ENCODE measurements at regions not wholly inside any gene's neighbourhood (a gene's known extent, or its start where the extent isn't known, plus 50 kb on each side); places are given as distances from the start of the nearest gene placed in this dataset.

GRCh38 chr9:115207003-115207836 is 89.3 kb upstream of the TNC start:
- no peak for DNase-seq (ENCODE audit: extremely low read depth in 1 of 11, low read depth in 9 of 11, low spot score in 4 of 11)

DNA sequence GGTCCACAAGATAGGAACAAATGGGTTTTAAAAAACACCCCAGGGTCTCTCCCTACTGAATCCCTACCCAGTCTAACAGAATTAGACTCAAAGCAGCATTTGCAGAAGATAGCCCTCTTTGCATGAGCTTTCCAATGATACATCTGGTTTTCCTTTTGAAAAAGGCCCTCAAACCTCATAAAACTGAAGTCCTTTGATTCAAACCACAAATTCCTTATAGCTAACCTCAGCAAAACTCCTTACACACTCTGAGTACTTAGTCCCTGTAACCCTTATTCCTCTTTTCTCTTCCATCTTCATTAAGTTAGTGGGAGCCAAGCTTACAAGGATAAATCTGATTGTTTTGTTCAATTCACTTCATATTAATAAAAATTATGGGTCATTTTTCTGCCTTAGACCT is 90.5 kb upstream of the TNC start:
- DNase-seq (ENCODE audit: extremely low read depth in 1 of 11, low read depth in 9 of 11, low spot score in 4 of 11): no peak

DNA sequence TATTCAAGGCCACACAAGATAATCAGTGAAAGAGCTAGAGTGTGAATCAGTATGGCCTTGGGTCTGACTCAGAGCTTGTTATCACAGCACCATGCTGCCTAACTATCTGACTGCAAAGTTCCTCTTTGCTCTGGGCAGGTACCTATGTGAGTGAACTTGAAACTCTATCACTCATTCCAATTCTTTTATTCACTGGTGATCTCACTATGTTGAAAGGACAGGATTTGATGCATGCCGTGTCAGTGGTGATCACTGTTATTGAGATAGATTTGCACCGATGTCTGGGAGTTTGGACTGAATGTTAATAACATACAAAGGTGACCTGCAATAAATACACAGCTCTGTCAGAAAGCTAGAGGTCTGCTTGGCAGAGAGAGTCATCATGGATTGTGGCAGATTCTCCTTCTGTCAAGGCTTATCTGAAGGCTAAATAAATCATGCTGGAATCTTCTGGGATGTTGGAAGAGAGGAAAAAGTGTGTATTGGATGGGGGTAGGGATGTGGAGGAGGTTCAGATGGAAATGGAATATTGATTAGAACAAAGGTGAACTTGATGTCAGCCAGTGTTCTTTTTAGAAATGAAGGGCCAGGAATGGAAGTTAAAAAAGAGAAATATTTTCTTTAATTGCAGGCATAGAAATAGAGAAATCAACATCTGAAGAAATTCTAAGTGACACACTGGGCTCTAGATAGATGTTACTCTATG is 91.8 kb upstream of the TNC start:
- DNase-seq (ENCODE audit: extremely low read depth in 1 of 11, low read depth in 9 of 11, low spot score in 4 of 11): no peak

GRCh38 chr9:115210699-115211098 is 92.7 kb upstream of the TNC start:
- no peak for DNase-seq (ENCODE audit: extremely low read depth in 1 of 11, low read depth in 9 of 11, low spot score in 4 of 11)

GRCh38 chr9:115211413-115212124 is 93.6 kb upstream of the TNC start:
- DNase-seq (ENCODE audit: extremely low read depth in 1 of 11, low read depth in 9 of 11, low spot score in 4 of 11): no peak

DNA sequence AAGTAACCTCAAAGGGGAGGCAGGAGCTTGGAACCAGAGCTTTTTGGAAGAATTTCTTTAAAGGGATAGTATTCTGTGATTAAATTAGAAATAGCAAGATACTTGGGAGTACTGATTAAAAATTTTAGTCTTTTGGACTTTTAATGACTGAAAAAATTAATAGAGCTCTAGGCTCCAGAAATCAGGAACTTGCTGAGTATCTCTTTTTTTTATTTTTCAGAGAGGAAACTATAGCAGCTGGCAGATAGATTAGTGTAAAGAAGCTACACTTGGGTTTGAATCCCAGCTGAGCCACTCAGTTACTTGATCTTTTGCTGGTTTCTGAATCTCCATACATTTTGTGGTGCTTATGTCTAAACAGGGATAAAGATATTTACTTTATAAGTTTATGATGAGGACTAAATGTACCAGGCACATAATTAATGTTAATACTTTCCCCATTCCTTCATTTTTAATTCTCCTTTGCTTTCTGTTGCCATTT is 94.2 kb upstream of the TNC start:
- no peak for DNase-seq (ENCODE audit: extremely low read depth in 1 of 11, low read depth in 9 of 11, low spot score in 4 of 11)

DNA sequence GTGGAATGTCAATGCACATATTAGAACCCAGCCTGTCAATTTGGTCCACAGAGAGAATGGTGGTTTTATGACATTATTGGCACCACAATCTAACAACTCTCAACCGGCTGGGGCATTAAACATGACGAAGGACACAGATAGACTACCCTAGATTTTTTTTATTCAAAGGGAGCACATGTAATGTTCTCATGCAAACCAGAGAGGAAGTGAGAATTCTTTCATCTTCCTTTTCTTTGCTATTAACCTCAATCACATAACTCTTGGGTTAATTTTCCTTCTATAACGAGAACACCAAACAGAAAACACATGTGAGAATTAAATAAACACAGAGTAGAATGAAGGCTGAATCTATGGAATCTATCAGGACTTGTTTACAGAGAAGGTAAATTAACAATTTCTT is 94.9 kb upstream of the TNC start:
- DNase-seq (ENCODE audit: extremely low read depth in 1 of 11, low read depth in 9 of 11, low spot score in 4 of 11): no peak

DNA sequence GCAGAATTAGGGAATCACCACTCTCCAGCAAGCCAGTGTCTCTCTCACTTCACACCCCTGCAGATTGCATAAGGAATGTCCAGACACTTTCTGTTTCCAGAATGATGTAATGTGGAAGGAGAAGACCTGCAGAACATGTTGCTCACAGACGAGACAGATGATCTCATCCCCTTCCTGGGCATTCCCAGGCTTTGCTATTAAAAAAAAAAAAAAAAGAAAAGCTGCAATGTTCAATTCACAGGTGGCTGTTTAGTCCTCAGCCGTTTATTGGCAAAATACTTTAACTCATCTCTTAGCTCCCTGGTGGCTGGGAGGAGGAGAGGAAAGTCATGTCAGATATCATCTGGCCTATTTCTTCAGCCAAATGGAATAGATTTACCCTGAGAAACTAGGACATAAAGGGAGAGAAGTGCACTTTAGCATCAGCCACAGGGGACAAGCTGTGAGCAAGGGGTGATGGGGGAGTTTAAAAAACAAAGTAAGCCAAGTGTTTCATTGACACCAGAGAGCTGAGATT is 95.9 kb upstream of the TNC start:
- no peak for DNase-seq (ENCODE audit: extremely low read depth in 1 of 11, low read depth in 9 of 11, low spot score in 4 of 11)

DNA sequence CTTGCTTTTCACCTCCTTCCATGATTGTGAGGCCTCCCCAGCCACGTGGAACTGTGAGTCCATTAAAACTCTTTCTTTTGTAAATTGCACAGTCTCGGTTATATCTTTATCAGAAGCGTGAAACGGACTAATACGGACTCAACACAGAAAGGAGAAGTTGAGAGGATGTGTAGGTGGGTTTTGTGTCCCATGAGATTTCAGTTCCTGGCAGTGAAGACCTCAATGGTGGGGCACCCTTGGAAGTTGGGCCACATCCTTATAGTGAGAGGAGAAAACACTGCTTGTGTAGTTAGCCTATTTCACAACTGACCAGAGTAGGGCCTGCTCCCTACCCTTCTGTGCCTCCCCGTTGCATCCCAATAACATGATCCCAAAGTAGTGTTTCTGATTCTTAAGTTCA is 98.9 kb upstream of the TNC start:
- no peak for DNase-seq (ENCODE audit: extremely low read depth in 1 of 11, low read depth in 9 of 11, low spot score in 4 of 11)

DNA sequence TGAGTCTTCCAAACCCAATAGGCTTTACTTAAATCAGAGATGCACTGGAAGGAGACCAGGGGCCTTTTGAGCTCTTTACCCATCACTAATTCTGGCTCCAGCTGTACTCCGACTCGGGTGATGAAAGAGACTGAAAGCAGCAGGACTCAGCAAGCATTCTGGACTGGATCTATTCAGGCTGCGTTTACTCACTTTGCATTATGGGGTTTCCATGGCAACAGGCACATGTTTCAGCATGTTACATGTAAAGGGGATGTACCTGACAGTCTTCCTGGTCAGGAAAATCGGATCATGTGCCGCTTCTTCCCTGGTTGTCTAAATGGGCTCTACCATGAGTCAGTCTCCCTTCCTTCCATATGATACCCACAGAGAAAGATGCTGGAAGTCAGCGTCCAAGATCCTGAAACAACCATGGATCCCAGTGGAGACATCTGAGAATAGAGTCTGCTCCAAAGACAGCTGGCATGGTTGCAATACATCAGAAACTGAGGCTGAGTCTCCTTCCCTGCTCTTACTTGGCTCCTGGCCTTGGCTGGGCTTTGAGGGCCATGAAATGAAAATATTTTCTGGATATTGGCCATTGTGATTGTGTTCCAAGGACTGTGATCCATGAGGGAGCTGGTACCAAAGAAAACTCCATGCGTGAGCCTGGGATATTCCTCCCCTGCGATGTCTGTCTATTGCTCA is 102.5 kb upstream of the TNC start:
- no peak for DNase-seq (ENCODE audit: extremely low read depth in 1 of 11, low read depth in 9 of 11, low spot score in 4 of 11)

DNA sequence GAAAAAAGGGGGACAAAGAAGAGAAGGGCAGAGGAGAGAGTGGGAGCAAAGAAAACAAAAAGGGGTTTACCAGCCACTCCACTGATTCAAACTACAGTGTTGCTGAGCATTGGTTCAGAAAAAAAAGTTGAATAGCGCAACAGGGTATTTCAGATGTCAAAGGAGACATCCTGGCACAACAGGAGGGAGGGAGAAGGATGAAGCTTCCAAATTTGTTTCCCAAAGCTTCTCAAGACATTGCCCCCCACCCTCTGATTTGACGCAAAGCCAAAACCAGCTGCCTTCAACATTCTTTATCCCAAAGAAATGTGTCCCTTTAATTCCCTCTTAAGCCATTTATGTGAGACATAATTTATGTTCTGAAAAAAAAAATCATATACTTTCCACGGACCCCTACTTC is 105.5 kb upstream of the TNC start:
- DNase-seq (ENCODE audit: extremely low read depth in 1 of 11, low read depth in 9 of 11, low spot score in 4 of 11): no peak

DNA sequence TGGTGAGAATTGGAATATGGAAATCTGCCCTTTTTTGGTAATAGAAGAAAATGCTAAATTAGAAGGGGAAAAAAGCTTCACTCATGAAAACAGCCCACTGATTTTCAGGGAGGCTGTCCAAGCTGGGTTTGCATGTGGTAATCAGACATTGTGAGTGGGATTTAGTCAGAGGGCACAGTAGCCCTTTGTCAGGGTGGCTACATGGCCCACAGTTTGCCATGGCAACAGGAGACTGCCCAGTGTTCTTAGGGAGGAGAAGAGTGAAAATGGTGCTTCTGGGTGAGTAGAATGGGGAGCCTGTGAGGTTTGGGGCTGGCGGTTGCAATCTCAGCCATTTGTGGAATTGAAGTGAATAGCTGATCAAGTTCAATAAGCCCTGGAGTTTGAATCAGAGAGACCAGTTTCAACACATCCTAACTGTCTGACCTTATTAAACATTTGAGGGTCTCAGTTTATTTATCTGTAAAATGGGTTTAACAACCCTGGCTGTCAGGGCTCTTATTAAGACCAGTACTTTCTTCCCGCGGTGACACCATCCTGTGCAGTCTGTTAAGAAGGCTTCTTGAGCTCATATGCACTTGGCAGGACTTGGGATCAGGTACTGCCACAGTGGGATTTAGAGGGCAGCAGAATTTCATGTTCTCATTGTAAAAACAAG is 107.6 kb upstream of the TNC start:
- DNase-seq (ENCODE audit: extremely low read depth in 1 of 11, low read depth in 9 of 11, low spot score in 4 of 11): no peak

DNA sequence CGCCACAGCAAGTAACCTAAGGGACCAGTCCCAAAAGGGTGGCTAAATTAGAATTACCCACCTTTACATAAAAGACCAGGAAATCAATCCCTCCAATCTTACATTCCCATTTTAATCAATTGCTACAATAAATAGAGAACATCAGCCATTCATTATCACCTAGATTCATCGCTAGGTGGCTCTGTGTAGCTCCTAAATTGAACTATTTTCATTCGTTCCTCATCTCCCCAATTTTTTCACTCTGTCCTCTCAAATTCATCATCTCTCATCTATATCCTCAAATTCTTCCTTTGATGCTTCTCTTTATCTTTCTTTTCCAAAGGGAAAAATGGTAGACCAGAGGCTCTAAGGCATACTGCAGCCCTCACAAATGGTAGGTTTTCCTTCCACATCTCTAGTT is 108.2 kb upstream of the TNC start:
- DNase-seq (ENCODE audit: extremely low read depth in 1 of 11, low read depth in 9 of 11, low spot score in 4 of 11): no peak

- DNase-seq (ENCODE audit: extremely low read depth in 1 of 11, low read depth in 9 of 11, low spot score in 4 of 11): no peak
These were observed 111.5 kb upstream of the TNC start for GRCh38 chr9:115229496-115229895.

- DNase-seq (ENCODE audit: extremely low read depth in 1 of 11, low read depth in 9 of 11, low spot score in 4 of 11): no peak
These were observed 113.1 kb upstream of the TNC start for GRCh38 chr9:115230924-115231515.

DNA sequence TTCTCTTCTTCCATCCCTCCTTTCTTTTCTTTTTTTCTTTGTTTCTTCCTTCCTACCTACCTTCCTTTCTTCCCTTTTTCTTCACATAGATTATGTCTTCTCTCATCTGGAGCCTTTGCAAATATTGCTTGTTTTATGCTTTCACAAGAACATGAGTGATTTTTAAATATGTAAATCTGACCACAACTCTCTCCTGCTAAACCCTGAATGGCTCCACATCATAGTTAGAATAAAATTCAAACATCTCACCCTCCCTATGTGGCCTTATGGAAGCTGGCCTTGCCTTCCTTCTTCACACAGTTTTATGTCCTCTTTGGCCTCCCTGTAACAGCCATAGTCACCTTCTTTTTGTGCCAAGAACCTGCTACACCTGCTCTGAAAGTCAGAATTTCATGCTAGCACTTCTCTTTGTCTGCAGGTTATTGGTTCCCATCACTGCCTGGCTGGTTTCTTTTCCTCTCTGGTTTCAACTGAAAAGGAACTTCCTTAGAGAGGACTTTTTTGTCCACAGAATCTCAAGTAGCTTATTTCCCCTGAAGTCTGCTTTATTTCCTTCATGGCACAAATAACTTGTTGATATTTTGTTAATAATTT is 114.3 kb upstream of the TNC start:
- no peak for DNase-seq (ENCODE audit: extremely low read depth in 1 of 11, low read depth in 9 of 11, low spot score in 4 of 11)

DNA sequence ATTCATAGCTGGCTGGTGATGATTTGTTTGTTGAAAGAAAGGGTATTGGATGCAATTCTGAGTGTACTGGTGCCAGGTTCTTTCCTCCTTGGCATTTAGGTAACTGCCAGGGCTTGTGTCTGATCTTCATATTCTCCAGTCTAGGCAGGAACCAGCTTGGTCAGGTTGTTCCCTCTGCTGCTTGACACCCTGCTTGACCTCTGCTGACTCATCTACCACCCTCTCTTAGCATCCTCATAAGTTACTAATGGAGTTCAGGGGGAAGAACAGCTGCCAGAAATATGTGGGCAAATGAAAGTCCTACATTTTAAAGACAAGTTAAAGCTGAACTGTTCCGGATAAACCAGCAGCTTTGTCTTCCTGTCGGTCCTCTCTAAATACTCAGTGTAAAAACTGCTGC is 116.1 kb upstream of the TNC start:
- DNase-seq (ENCODE audit: extremely low read depth in 1 of 11, low read depth in 9 of 11, low spot score in 4 of 11): no peak

GRCh38 chr9:115235221-115235620 is 117.3 kb upstream of the TNC start:
- no peak for DNase-seq (ENCODE audit: extremely low read depth in 1 of 11, low read depth in 9 of 11, low spot score in 4 of 11)
